ENCODE measurements at regions not wholly inside any gene's neighbourhood (a gene's known extent, or its start where the extent isn't known, plus 50 kb on each side); places are given as distances from the start of the nearest gene placed in this dataset.
A peak's percentile ranks its signal among the peaks of the same experiment; 100 is the strongest.

DNA sequence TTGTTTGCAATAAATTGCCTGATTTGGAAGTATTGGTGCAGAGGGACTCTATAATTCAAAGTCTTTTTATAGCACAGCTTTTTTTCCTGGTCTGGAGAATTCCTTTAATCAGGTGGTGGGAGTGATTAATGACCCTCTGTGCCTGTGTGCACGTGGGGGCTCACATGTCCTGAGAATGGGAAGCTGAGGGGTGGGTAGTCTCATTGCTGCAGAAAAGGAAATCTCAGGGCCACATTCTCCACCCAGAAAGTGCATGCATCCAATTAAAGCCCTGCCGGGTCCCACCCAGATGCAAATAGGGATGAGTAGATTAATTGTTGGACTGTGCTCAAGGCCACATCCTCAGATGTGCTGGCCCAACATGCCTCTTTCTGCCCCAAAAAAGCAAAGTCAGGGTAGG lies 324.7 kb downstream of the CXCL12 start:
- no peak for DNase-seq

DNA sequence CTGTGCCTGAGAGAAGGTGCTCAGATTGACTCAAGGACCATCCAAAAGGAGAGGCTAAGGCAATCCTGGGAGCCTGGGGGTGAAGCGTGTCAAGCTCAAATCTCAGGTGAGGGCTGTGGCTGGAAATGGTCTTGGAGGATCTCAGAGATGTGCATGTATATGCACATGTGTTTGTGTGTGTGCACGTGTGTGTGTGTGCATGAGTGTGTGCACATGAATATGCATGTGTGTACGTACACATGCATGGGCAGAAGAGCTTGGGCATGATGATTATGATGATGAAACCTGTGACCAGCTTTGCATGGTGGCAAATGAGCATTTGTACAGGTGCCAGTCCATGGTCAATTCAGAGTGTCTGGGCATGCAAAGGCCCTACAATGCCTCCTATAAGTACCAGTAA lies 326.6 kb downstream of the CXCL12 start:
- no peak for DNase-seq

DNA sequence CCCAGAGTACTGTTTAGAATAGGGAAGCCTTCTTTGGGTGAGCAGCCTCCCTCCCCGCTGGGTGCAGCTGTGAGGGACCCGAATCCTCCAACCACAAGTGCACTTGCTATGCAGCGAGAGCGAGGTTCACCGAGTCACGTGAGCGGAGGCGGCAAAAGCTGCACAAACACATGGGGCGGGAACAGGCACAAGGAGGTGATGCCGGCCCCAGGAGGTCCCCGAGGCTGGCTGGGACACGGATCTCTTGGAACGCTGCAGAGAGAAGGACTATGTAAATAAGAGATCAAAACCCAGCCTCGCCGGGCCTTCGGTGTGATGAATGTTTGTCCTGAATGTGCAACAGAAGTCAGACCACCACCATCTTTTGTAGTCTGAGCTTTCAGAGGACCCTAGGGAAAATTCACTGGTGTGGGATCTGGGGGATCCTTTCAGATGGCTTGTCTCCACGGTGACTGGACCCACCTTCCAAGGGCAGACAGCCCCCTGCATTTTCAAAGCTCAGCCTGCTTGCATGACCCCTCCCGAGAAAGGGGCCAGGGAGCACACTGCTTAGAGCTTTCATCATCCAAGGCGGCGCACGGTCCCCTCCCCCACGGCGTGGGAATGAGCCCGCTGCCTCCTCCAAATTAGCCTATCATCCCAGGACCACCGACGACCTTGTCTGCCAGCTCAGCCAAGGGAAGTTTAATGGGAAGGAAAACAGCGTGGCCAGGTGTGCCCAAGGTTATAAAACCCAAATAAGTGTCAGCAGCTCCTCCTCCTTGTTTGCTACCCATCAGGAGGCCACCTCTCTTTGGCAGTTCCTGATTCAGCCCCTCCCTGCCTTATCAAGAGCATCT lies 327.7 kb downstream of the CXCL12 start:
- DNase-seq = no peak

DNA sequence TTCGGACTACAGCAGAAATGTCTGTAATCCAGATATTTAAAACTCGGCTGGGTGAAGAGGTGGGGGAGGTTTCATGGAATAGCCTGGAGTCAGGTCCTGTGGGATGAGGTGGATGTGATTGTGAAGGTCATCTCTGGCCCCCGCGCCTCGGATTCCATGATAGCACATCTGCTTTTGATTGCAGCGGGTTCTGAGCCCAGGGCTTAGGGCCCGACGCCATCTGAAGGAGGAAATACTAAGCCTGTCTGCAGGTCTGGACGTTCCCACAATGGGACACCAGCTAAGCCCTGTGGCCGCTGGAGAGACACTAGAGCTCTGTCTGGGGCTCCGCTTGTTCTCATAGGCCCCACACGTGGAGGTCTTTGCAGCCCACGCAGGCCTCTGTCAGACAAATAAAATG lies 328.7 kb downstream of the CXCL12 start:
- no peak for DNase-seq

DNA sequence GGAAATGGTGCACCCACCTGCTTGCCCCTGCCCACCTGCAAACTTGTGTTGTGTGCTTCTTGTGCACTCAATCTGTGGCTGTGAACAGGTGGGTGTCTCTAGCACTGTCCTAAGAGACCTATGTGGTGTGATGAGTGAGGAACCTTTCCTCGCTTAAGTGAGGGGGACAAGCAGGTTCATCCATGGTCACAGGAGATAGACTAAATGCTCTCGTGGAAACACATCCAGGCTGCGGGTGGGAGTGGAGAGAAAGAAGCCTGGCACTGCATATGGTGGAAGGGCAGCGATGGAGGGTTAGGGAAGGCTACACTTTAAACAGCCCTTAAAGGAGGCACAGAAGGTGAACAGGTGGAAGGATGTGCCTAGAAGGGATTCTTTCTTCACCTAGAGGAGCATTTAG lies 330.9 kb downstream of the CXCL12 start:
- DNase-seq = no peak

DNA sequence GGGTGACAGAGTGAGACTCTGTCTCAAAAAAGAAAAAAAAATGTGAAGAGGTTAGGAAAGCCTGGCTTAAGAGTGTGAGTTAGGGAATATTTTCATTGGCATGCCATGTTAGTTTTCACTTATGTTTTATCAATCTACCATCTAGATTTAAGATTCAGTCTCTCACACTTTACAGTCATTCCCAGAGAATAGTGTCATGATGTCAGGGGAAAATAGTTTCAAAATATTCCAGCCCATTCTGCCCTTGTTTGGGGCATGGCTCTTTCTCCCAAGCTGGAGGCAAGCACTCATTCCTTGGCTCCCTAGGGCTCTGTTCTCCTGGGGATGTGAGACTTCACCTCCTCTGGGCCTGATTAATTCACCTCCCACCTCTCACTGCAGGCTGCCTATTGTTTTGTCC lies 331.5 kb downstream of the CXCL12 start:
- no peak for DNase-seq

DNA sequence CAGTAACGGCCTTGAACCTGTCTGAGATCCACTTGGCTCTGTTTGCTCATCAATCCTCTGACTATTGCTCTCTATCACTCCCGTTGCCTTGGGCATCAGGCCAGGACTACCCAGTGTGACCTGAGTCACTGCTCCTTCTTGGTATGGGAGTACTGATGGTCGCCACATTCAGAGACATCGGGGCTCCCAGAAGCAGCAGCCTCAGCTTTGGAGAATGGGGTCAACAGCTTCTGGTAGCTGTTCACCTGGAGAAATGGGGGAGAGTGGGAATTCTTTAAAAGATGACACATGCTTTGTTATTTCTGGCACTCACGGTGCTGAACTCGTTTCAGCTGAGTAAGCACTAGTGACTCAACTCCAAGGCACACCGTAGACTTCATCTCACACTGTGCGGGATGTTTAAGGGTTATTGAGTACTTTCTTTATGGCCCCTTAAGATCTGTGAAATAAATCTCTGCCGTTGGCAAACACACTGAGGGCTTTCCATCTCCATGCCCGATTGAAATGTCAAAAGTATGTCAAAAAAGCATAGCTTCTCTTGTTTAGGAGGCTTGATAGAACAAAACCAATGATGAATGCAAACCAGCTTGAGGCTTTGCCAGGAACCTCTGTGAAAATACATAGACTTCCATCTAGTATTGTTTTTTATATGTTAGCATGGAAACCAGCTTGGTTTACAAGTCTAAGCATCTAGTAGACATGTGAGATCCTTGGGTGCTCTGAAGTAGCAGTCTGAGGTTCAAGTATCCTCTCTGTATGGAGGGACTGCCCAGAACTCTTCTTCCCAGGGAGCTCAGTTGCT lies 333.1 kb downstream of the CXCL12 start:
- DNase-seq = no peak

DNA sequence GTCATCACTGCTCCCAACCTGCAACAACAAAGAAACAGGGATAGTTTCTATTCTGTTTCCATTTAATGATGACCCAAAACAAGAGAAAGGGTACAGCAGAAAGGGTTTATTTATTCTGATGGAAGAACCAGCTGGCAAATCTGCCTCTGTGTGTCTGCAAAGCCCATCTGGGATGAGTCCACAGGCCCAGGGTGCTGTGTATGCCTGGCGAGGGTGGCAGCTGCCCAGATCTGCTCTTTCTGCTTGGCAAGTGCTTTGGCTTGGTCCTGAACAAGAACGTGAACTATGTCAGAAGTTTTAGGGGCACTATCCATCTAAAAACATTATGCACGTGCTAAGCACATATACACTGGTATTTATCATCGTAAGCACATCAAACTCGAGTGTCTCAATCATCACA lies 333.8 kb downstream of the CXCL12 start:
- DNase-seq = no peak

DNA sequence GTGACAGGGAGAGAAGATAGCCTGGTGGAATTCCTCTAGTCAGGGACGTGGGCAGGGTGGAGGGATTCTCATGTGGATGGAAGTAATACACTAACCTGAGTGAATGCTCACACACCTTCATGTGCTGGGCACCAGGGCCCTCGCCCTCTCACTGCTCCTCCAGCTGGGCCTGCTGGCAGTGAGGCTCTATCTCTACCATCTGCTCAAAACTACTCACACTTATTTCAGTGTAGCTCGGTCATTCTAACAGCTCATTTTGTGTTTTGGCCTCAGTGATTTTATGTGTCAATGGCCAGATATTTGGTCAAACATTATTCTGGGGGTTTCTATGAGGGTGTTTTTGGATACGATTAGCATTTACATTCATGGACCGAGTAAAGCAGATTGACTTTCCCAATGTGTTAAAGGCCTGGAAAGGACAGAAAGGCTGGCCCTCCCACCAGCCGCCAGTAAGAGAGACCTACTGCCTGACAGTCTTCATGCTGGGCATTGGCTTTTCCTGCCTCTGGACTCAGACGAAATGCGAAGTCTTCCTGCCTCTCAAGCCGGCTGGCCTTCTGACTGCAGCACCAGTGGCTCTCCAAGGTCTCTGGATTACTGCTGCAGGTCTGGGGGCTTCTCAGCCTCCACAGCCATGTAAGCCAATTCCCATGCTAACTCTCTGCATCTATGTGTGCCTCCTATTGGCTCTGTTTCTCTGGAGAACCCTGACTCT lies 335.4 kb downstream of the CXCL12 start:
- DNase-seq = no peak

DNA sequence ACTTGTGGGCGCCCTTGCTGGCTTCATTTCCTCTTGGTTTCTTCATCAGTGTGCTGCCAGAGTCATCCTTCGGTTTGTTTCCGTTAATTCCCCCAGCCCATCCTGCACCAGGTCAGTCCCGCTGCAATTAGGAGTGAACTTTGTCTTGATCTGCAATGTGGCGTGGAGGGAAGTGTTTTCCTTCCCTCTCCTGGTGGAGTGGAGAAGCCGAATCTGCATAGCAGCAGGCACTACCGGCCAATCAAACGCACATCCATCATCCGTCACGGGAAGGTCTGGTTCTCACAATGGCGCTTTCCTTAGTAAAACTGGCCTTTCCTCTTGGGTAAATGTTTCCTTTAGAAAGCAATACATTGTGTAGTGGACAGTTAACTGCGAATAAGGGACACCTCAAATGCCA lies 337.5 kb downstream of the CXCL12 start:
- no peak for DNase-seq

DNA sequence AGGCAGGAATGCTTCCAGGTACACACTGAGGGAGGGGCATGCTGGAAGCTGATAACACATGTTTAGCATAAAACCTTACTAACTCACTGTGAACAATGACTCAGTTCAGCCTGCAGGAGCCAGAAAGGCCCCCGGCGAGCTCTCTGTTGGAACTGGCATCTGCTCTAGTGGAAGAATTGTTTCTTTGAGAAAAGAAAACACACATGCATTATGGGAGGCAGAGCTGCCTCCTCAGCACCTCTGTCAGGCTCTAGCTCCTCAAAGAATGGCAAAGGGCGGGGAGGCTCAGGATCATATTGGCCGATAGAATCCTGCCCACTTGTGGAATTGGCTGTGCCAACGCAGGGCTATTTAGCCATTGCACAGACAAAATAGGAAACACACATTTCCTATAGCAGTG lies 338.3 kb downstream of the CXCL12 start:
- peak in 7 of 51 donors; percentile 9 to 25 (median 18) for DNase-seq

DNA sequence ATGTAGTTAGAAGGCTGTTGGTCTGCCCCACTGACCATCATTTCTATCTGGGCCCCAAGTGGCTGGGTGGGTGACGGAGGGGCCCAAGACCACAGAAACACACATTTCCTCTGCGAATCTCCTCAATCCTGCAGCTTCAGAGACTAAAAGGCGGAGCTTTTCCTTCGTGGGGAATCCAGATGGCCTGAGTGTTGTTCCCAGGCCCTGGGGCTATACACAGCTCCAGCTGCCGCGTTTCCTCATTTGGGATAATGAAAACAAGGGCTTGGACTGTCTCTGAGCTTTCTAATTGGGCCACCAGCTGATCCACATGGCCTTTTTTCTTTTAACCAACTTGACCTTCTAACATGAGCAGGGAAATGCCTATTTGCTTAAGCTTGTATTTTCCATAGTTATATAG lies 339.9 kb downstream of the CXCL12 start:
- no peak for DNase-seq

DNA sequence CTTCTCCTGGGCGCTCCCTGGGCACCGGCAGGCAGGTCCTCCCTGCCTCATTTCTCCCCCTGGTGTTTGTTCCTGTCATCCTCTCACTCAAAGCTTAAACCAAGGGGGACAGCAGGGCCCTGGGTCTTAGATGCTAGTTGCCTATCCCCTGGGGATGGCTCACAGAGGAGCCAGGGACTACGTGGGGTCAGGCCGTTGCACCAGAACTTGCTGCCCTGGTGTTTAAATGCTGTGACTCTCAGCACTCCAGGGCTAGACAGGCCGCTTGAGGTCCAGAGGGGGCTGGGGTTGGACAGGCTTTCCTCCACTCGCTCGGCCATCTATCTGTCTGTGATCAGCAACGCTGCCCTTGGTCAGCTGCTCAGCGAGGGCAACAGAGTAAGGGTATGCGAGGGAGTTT lies 340.3 kb downstream of the CXCL12 start:
- no peak for DNase-seq

DNA sequence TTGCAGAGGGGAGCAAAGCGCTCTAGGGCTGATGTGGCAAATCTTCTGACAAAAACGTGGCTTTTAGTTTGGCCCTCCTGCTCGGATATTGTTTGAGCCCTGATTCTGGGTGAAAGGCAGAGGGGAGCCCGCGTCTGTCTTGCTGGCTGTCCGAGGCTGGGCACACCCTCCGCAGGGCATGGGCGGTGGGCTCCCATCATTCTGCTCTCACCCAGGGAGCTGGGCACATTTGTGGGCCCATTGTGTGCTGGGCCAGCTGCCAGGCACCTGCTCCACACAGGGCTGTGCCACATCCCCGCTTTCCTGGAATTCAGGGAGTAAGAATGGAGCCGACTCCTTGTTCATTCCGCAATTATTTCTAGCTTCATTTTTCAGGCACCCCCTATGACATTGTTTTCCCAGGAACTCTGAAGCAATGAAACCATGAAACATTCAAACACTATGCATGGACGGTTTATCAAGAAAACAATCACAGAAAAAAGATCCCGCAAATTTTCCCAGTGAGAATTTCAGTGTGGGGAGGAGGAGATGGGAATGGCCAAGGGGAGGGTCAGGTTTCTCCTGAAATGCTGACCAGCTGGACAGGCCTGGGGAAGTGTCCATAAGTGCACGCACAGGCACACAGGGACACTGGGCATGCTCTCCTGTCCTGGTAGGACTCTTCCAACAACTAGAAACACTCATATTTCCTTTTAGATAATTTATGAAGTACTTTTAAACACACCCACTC lies 341.1 kb downstream of the CXCL12 start:
- DNase-seq = no peak

DNA sequence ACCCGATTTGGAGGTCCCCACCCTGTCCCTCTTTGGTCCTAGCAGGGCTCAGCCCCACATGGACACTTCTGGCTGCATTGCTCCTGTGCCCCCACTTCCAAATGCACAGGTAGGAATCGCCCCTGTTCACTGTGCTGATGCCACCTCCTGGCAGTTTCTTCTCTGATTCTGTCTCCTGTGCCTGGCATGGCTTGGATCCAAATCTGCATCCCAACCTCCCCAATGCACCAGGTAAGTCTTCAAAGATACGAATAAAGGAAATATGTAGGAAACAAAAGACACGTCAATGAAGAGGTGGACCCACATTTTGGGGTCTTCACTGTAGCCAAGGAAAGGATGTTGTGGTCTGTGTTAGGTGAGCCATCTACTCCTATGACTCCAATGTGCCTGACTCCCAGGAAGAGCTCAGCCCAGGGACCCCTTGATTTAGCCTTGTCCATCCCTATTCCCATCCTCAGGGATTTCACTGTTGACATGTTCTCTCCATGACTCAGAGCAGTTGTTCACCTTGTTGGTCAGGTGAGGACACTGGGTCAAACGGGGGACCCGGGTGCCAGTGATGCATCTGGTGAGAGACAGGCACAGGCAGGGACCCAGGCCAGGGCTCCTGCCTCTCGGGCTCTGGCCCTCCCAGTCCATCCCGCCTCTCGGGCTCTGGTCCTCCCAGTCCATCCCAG lies 341.8 kb downstream of the CXCL12 start:
- DNase-seq = no peak

DNA sequence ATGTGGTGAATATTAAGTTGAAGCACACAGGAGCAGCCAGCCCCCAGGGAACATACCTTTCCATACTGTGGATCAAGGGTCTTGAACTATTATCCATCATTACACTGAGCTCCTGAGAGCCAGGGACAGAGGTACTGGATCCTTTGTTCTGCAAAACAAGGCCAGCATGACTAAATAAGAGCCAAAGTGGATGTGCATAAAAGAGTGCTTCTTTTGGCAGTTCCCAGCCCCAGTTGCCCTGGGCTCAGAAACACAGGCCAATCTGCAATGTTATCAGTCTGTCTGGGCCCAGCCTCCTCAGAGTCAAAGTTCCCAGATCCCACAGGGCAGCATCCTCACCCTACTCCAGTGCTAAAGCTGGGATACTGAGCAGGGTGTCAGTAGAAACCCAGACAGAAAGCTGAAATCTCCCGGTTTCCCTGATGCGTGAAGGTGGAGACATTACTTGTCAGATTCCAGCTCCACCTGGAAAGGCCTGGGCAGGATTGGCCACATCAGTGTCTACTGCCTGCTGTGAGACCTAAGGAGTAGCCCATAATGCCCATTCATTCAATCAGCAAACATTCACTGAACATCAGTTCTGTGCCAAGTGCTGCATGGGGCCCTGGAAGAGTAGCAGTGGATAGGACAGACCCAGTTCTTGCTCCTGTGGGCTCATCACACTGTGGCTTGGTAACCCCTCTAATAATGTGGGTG lies 342.7 kb downstream of the CXCL12 start:
- no peak for DNase-seq

DNA sequence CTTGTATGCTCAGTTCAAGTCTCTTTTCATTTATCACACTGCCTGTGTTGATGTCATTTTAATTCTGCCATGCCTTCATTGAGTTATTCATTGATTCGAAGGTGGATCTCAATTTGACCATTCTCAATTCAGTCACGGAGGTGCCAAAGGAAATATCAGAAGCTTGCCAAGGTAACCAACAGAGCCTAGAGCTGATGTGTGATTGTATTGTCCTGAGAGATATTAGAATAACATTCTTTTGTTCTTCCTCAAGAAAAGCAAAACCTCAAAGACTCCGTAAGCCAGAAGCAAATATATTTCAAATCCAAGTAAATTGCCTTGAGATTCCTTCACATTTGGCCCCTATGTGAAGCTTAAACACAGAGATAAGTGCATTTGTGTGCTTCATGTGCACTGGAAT lies 345.3 kb downstream of the CXCL12 start:
- no peak for DNase-seq

DNA sequence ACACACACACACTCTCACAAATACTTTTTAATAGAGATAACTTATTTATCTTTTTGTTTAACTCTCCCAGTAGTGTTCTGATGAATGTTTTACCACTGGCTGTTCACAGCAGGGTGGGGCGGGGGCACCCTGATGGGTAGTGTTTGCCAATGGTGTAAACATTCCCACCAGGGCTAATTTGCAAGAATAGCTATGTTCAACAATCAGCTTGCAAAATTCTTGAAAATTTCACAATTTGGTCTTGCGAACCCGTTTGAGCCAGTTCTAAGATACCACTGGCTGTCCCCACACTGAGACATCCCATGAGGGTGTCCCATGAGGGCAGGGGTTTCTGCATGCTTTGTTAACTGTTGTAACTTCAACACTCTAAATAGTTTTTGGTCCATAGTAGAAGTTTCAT lies 348.5 kb downstream of the CXCL12 start:
- no peak for DNase-seq

DNA sequence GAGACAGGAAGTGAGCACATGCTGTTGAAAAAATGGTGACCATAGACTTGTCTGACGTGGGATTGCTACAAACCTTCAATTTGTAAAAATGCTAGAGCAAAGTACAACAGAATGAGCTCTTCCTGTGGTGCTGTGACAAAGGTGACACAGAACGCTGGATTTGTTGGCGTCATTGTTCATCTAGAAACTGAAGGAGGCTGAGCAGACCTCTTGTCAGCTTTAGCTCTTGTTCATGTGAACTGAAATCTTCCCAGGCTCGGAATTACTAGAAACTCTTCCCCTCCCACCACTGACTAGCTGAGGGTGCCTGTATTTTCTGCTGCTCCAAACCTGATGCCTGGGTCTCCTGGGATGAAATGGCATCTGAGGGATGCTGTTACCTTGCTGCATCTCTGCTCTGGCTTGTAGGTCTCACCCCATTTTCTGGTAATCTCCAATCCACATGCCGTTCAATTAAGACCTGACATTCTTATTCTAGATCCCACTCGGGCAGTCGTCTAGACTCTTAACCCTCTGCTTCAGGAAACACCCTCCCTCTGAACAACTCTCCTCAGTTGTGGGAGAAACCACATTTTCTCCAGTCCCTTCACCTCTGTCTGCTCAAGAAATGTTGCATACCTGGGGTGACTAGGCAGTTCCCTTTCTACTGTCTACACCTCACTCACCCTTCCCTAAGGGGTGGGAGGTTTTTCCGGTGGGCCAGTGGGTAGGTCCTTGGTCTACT lies 349.3 kb downstream of the CXCL12 start:
- no peak for DNase-seq

DNA sequence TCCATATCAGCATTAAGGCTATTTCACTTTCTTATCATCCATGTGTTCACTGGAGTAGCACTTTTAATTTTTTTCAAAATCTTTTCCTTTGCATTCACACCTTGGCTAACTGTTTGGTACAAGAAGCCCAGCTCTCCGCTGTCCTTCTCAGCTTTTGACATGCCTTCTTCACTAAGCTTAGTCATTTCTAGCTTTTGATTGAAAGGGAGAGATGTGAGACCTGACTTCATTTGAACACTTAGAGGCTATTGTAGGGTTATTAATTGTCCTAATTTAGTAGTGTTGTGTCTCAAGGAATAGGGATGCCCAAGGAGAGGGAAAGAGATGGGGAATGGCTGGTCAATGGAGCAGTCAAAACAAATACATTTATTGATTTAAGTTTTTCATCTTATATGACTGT lies 350.0 kb downstream of the CXCL12 start:
- DNase-seq = no peak

Data from hypothalamus (tissue), 51 donors.